ENCODE measurements at regions not wholly inside any gene's neighbourhood (a gene's known extent, or its start where the extent isn't known, plus 50 kb on each side); places are given as distances from the start of the nearest gene placed in this dataset.

- H3K36me3 ChIP-seq (ENCODE audit: control insufficient read depth in 2 of 3, insufficient read depth in 3 of 3, low read length in 3 of 3), result no peaks in the 10 kb centered on the region
- H3K9ac ChIP-seq (ENCODE audit: low read length in 3 of 3), result no peak overlapping the region
- H3K27me3 ChIP-seq (ENCODE audit: control insufficient read depth, insufficient read depth, low read length), result no peaks in the 10 kb centered on the region
- TF ChIP-seq CTCF (IDR thresholded peaks at IDR 0.05; ENCODE audit: borderline replicate concordance, extremely low read depth, insufficient read depth), result no peak
- peaks cover 0 to 2% (median 0%) of the 10 kb centered on the region in 3 donors for H3K4me1 ChIP-seq (ENCODE audit: control insufficient read depth in 2 of 3, insufficient read depth in 2 of 3, low read depth in 1 of 3, low read length in 3 of 3)
- FAIRE-seq, result no peak
- H3K4me3 ChIP-seq (ENCODE audit: low read length in 3 of 3), result no peak overlapping the region
- H3K9me3 ChIP-seq (ENCODE audit: control insufficient read depth in 2 of 3, insufficient read depth in 1 of 3, low read length in 3 of 3), result no peaks in the 10 kb centered on the region
- intact Hi-C loops (cut with DNase I), result no loop called here
- DNase-seq, result no peak
- peak overlapping the region in 1 of 2 donors; percentile 23 for H3K27ac ChIP-seq (ENCODE audit: low read depth in 2 of 2, low read length in 2 of 2)
Measured at GRCh38 chr1:55828044-55828443, 612.9 kb upstream of the USP24 start.

DNA sequence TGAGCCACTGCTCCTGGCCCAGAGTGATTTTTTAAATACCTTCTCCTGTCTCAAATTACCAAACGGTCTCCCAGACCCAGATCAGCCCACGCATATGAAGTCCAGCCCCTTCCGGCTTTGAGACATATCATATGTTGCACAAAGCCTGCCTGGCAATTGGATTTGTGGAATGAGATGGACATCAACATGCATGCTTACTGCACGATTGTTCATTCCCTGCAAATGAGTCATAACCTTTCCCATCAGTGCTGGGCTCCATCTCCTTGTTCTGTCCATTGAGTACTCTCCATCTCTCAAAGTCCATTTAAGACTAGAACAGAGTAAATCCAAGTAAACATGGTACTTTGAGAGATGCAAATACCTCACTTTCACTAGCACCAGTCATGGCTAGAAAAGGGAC, 612.2 kb upstream of the USP24 start:
- FAIRE-seq (no peak), DNase-seq (peak in 2 of 5 donors; percentile 23 to 50)
- Histone ChIP-seq H3K9me3 (ENCODE audit: control insufficient read depth in 2 of 3, insufficient read depth in 1 of 3, low read length in 3 of 3) (no peaks in the 10 kb centered on the region), H3K4me1 (ENCODE audit: control insufficient read depth in 2 of 3, insufficient read depth in 2 of 3, low read depth in 1 of 3, low read length in 3 of 3) (peaks cover 0 to 2% (median 0%) of the 10 kb centered on the region in 3 donors), H3K4me3 (ENCODE audit: low read length in 3 of 3) (no peak overlapping the region), H3K9ac (ENCODE audit: low read length in 3 of 3) (no peak overlapping the region), H3K36me3 (ENCODE audit: control insufficient read depth in 2 of 3, insufficient read depth in 3 of 3, low read length in 3 of 3) (no peaks in the 10 kb centered on the region), H3K27ac (ENCODE audit: low read depth in 2 of 2, low read length in 2 of 2) (peak overlapping the region in 1 of 2 donors; percentile 23), H3K27me3 (ENCODE audit: control insufficient read depth, insufficient read depth, low read length) (no peaks in the 10 kb centered on the region)
- intact Hi-C loops (cut with DNase I), result no loop called here
- no peak for TF ChIP-seq CTCF (IDR thresholded peaks at IDR 0.05; ENCODE audit: borderline replicate concordance, extremely low read depth, insufficient read depth)

GRCh38 chr1:55826381-55827080, 611.4 kb upstream of the USP24 start:
- no peak for FAIRE-seq
- intact Hi-C loops (cut with DNase I), result no loop called here
- peak in 1 of 5 donors; percentile 29 for DNase-seq
- H3K4me3 ChIP-seq (ENCODE audit: low read length in 3 of 3), result no peak overlapping the region
- TF ChIP-seq CTCF (IDR thresholded peaks at IDR 0.05; ENCODE audit: borderline replicate concordance, extremely low read depth, insufficient read depth), result no peak
- no peak overlapping the region for H3K9ac ChIP-seq (ENCODE audit: low read length in 3 of 3)
- no peaks in the 10 kb centered on the region for H3K27me3 ChIP-seq (ENCODE audit: control insufficient read depth, insufficient read depth, low read length)
- H3K36me3 ChIP-seq (ENCODE audit: control insufficient read depth in 2 of 3, insufficient read depth in 3 of 3, low read length in 3 of 3), result no peaks in the 10 kb centered on the region
- H3K9me3 ChIP-seq (ENCODE audit: control insufficient read depth in 2 of 3, insufficient read depth in 1 of 3, low read length in 3 of 3), result no peaks in the 10 kb centered on the region
- H3K4me1 ChIP-seq (ENCODE audit: control insufficient read depth in 2 of 3, insufficient read depth in 2 of 3, low read depth in 1 of 3, low read length in 3 of 3), result peaks cover 0 to 2% (median 0%) of the 10 kb centered on the region in 3 donors
- H3K27ac ChIP-seq (ENCODE audit: low read depth in 2 of 2, low read length in 2 of 2), result no peak overlapping the region

Data from kidney (tissue), 13 donors.